HG02571 (cell line): ENCODE measurements at regions not wholly inside any gene's neighbourhood (a gene's known extent, or its start where the extent isn't known, plus 50 kb on each side); places are given as distances from the start of the nearest gene placed in this dataset.
"Not testable (repeated sequence)": the region's sequence is repeated elsewhere in the genome, so short reads cannot be mapped to it uniquely, and the experiment has no call there.

Experiments used
- ATAC-seq: cut with Tn5 transposase; IDR thresholded peaks from one replicate; pipeline ENCODE4 v1.9.1; 2021; ENCODE audit warnings: mild to moderate bottlenecking, moderate library complexity; ENCODE audit not compliant: unreplicated experiment

DNA sequence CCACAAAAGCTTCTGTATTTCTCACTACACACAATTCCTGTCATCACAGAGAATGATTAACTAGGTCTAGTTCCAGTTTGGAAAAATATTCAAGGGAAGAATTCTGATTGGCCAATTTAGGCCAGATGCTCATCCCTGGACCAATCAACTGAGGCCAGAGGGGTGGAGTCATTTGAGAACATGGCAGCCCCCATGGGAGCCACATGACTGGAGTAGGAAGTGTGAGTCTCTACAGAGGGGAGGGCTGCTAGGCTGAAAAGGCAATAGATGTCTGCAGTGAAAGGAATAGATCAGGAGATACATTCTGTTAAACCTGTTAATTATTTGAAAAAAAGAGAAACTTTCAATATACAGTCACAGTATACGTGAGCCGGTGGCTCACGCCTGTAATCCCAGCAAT, 125.2 kb downstream of the UNC93B1 start:
- ATAC-seq = not testable (repeated sequence)

DNA sequence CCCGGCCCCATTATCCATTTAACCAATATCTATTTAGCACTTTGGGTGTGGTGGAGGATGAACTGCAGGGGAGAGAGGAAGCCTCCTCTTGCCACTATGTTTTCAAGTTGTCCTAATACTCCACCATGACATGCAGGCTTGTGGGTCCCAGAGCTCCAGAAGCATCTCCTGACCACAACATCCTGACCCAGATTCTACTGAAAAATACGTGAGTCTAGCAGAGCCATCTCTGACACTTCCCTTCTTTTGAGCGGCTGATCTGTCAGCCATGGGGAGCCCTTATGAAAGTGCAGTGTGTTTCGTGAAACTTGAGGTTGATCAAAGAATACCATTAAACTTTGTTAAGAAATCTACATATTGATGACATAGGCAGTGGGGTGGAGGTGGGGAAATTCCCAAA, 126.6 kb downstream of the UNC93B1 start:
- not testable (repeated sequence) for ATAC-seq

DNA sequence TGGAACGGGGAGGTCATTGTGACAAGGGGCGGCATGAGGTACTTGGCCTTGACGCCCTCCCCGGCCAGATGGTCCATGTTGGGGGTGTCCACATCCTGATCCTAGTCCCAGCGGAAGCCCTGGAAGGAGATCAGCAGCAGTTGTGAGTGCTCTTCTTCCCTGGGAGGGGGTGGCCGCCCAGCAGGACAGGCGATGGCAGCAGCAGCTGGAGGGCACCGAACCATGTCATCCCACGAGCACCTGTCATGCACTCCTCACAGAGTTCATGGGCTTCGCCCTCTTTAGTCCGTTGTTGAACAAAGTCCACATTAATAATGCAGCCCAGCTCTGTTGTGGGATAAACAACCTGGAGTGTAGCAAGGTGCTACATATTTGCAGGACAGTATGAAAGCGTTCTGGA, 130.7 kb downstream of the UNC93B1 start:
- ATAC-seq = not testable (repeated sequence)

DNA sequence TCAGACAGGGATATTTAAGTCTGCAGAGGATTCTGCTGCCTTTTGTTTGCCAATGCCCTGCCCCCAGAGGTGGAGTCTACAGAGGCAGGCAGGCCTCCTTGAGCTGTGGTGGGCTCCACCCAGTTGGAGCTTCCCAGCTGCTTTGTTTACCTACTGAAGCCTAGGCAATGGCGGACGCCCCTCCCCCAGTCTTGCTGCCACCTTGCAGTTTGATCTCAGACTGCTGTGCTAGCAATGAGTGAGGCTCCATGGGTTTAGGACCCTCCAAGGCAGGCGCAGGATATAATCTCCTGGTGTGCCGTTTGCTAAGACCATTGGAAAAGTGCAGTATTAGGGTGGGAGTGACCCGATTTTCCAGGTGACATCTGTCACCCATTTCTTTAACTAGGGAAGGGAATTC, 132.7 kb downstream of the UNC93B1 start:
- ATAC-seq = not testable (repeated sequence)

DNA sequence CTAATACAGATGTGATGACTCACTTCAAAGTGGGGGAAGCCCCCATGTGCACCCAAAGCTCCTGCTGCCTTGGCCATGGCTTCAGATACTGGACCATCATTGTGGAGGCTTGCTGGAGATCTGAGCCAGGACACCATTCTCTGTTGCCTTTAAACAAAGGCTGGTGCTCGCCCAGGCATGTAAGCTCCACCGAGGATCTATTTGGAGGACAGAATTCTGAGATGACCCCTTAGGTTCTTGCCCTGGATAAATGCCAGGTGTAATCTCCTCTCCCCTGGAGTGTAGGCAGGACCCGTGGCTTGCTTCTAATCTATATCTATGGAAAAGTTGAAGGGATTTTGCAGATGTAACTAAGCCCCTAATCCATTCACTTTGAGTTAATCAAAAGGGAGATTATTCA, 141.0 kb downstream of the UNC93B1 start:
- ATAC-seq = not testable (repeated sequence)

DNA sequence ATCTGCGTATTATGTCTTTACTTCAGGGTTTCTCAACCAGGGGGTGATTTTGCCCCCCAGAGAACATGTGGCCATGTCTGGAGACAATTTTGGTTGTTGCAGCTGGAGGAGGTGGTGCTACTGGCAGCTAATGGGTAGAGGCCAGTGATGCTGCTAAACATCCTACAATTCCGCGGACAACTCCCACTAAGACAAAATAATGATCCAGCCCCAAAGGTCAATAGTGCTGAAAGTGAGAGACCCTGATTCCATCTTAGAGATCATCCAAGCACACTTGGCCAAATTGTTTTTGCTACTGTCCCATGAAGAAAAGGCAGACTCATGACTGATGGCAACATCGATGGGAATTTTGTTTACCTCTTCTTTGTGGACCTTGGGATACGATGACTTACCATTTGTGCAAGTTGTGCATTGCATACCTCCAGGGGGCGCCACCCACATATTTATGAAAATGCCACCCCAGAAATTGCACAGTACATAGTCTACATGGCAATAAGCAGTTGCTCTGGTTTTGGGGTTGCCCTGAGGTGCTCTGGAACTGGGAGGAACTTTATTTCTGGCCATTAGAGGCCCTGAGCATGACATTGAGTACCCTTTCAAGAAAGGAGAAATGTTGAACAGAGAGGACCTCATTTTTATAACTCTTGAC, 144.3 kb downstream of the UNC93B1 start:
- ATAC-seq = not testable (repeated sequence)

DNA sequence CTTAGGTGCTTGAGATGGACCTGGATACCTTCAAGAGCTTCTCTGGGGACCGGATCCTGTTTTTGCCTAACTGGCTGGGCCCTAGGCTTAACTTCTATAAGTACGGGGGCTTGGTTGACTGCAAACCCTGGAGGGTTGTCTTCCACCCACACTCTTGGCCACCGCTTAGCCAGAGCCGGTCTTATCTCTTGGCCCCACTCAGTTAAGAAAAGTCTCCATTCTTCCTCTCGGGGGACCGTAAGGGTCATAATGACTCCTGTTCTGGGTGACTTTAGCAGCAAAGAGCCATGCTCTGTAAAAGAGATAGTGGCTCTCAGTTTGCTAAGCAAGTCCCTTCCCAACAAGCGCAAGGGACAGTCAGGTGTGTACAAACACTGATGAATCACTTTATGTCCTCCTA, 153.2 kb downstream of the UNC93B1 start:
- ATAC-seq = not testable (repeated sequence)

DNA sequence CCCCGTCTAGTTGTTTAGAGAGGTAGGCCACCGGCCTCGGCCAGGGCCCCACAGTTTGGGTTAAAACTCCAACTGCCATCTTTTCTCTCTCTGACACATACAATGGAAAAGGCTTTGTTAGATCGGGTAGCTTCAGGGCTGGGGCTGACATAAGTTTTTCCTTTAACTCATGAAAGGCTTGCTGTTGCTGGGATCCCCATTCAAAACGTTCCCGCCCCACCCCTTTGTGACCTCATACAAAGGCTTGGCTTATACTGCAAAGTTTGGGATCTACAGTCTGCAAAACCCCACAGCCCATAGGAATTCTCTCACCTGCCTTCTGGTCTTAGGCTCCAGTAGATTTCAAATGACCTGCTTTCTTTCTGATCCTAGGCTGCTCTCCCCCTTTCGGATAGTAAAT, 154.1 kb downstream of the UNC93B1 start:
- not testable (repeated sequence) for ATAC-seq

DNA sequence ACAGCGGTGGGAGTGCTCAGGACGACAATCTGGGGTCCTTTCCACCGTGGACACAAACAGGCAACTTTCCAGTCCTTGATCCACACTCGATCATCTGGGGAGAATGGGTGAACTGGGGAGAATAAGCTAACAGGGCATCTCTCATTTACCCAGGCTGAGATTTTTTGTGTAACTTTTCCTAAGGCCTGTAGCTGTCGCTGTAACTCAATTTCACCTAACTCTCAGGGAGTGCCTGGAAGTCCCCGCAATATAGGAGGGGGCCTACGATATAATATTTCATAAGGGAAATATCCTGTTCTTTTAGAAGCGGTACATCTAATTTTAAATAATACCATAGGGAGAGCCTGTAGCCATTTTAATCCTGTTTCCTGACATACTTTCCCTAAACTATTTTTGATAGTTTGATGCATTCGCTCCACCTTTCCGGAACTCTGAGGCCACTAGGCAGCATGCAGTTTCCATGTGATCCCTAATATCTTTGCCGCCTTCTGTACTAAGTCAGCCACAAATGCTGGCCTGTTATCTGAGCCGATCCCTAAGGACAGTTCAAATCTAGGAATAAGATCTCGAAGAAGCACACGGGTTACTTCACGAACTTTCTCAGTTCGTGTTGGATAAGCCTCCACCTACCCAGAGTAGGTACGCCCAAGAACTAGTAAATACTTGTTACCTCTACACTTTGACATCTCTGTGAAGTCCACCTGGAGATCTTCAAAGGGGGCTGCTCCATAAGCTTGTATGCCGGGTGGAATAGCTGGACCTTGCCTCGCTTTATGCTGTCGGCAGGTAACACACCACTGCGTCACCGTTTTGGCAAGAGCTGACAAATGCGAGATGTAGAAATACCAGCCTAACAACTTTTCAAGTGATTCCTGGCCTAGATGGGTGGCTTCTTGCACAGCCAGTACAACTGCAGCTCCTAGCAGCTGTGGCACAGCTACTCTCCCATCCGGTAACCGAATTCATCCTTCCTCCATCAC, 155.7 kb downstream of the UNC93B1 start:
- not testable (repeated sequence) for ATAC-seq

DNA sequence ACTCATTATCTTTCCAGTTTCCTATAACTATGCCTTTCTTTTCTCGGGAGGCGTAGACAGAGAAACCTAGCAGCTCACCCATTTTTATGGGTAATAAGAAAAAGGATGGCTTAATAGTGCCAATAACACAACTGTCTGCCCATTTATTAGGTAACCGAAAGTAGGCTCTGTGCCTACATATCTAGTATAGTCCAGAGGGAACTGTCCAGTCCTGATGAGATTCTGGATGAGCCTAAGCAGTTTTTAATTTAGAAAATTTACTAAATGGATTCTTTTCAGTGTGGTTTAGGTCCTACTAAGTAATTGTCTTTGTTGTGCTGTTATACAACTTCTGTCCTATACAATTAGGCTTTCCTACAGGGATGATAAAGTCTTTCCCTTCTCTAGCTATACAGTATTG, 157.6 kb downstream of the UNC93B1 start:
- not testable (repeated sequence) for ATAC-seq

DNA sequence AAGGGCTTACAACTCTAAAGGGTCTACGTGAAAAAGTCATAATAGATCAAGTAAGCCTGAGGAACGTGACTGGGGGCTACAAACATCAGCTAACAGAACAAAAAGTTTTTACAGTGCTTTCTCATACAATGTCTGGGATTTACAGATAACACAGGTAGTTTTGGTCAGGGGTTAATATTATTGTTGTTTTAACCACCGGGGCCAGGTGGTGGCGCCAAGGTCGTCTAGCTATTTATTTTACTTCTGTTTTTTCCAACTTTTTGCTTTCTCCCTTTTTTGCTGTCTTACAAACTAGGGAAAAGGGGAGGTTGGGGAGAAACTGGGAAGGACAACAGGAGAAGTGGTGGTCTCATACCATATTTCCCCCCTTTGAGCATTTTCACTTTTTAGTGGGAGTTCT, 158.6 kb downstream of the UNC93B1 start:
- not testable (repeated sequence) for ATAC-seq

DNA sequence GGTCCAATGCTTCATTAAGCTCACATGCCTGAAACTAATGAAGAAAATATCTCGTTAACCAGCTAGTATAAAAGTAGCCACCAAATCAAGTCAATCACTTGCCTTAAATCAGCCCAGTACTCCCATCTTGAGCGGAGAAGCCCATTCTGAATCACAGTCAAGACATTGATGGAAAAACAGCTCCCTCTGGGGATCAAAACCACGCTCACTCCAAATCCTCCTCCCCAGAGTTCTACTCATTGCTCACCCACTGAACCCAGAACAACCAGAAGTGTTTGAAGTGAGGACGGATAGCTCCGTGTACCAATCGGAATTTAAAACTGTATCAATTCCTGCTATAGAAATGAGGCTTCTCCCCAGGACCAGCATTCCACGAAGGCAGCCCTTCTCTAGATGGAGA, 163.3 kb downstream of the UNC93B1 start:
- not testable (repeated sequence) for ATAC-seq

DNA sequence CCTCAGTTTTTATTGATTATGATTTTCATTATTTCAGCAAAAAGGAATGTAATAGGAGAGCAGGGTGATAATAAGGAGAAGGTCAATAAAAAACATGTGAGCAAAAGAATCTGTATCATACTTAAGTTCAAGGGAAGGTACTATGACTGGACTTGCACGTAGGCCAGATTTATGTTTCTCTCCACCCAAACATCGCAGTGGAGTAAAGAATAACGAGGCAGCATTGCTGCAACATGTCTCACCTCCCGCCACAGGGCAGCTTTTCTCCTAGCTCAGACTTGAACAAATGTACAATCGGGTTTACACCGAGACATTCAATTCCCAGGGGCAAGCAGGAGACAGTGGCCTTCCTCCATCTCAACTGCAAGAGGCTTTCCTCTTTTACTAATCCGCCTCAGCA, 155.7 kb upstream of the ALDH3B2 start:
- not testable (repeated sequence) for ATAC-seq

DNA sequence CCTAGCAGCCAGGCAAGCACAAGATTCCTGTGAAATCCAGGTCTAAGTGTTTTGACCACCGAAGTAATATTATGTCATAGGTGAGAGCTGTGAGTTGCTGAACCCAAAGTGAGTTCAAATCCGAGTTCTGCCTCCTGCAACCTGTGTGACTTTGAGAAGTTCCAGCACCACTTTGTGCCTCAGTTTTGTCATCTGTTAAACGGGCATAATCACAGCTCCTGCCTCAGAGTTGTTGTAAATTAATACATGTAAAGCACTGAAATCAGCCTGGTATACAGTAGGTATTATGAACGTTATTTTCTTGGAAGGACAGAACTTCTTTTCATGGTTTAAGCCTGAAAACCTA, 152.5 kb upstream of the ALDH3B2 start:
- ATAC-seq = not testable (repeated sequence)

DNA sequence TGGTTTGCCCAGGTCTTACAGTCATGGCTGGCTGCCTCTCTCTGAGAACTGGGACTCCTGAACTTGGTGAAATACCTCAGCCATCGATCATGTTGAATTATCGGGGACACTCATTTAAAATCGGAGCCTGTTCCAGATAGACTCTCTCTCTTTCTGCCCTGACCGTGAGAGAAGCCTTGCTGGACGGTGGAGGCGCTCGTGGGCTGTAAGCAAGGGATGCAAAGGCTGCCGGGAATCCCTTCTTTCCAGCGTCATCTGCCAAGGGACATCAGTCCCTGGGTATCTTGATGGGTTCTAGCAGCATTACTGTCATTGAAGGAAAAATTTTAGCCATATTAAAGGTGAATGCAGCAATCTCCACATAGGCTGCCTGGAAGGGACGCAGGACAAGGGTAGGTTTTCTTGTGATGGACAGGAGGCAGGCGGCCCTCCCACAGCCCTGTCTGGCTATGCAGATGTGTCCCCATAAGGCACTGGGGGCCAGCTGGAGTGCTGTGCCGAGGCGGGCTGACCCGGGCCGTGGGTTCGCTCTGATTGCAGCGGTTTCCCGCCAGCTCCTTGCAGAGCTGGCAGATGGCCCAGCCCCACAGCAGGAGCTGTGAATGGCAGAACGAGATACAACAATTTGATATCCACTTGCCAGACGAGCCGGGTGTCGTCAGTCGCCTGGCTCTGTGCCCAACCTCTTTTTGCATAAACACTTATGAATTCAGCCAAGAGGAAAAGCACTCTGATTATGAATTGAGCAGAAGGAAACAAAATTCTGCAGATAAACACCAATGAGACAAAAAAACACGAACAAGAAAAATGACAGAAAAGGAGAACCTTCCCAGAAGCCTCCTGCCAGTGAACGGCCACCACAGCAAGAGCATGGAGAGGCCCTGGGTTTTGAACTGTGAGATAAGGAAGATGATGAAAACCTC, 151.9 kb upstream of the ALDH3B2 start:
- ATAC-seq = not testable (repeated sequence)

DNA sequence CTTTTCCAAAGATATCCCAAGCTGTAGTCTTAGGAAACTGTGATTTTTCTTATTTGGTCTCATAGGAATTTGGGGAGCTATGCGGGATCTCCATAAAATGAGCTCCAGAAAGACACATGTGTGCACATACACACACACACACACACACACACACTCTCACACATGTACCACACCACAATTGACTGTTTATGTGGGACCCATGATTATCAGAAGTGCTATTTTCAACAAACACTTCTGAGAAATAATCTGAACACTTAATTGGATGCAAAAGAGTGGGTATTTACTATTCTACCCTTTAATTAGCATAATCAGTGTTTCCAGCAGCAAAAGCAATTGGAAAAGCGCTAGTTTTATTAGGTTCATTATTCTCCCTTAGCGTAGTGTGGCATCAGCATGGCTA, 150.4 kb upstream of the ALDH3B2 start:
- ATAC-seq = not testable (repeated sequence)

DNA sequence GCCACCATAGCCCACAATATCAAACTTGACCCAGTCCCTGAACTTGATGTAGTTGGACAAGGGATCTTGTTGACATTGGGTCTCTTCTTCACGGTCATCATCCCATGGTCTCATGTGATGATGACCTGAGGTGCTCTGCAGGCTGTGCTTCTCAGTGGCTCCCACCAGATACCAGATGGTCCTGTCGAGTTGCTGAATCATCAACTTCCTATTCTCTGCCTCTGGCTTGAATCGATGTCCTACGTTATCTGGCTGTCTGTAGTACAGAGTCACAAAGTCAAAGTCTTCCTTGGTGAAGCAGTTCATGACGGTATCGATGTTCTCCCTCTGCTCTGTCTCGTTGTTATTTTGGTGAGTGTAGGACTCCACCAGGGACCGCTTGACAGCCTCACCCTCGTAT, 145.7 kb upstream of the ALDH3B2 start:
- no peak for ATAC-seq

DNA sequence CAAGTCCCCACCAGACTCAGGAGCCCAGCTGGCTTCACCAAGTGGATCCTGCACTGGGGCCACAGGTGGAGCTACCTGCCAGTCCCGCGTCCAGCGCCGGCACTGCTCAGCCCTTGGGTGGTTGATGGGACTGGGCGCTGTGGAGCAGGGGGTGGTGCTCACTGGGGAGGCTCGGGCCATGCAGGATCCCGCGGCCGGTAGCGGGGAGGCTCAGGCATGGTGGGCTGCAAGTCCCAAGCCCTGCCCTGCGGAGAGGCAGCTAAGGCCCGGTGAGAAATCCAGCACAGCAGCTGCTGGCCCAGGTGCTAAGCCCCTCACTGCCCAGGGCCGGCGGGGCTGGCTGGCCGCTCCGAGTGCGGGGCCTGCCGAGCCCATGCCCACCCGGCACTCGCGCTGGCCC, 143.1 kb upstream of the ALDH3B2 start:
- not testable (repeated sequence) for ATAC-seq

DNA sequence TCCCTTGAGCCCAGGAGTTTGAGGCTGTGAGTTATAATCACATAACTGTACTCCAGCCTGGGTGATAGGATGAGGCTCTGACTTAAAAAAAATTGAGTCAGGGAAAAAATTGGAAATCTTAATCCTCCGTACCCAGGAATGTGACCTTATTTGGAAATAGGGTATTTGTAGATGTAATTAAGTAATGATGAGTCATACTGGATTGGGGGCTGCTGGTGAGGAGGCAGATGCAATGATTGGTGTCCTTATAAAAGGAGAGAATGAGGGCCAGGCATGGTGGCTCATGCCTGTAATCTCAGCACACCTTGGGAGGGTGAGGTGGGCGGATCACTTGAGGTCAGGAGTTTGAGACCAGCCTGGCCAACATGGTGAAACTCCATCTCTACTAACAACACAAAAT, 134.9 kb upstream of the ALDH3B2 start:
- ATAC-seq = not testable (repeated sequence)

DNA sequence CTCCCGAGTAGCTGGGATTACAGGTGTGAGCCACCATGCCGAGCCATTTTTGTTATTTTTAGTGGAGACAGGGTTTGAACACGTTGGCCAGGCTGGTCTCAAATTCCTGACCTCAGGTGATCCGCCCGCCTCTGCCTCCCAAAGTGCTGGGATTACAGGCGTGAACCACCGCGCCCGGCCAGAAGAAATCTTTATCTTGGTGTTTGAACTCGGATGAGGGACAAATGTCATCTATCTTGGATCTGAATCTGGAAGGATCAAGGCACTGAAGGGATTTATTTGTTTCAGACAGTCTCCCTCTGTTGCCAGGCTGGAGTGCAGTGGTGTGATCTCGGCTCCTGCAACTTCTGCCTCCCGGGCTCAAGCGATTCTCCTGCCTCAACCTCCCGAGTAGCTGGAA, 133.5 kb upstream of the ALDH3B2 start:
- ATAC-seq = not testable (repeated sequence)

DNA sequence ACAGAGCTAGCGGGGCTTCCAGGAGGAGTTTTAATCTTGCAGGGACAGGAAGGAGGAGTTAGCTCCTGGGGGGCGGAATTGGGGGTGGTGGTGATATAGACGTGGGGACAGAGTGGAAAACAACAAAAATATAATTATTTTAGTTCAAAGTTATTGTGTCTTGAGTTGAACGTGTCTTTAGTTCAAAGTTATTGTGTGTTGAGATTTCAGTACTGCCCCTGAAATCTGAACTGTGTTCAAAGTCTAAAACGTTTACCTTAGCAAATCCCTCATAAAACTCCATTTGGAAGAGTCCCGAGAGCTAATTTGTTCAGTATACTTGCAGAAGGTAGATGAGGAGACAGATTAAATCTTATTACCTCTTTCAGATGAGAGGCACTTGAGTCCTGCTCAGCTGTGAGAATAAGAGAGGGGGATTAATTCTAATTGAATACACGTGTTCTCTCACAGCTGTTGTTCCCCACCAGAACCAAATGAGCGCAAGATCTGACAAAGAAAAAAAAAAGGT, 132.4 kb upstream of the ALDH3B2 start:
- ATAC-seq = not testable (repeated sequence)
